GM18907 (cell line): ENCODE measurements at regions not wholly inside any gene's neighbourhood (a gene's known extent, or its start where the extent isn't known, plus 50 kb on each side); places are given as distances from the start of the nearest gene placed in this dataset.
"Not testable (repeated sequence)": the region's sequence is repeated elsewhere in the genome, so short reads cannot be mapped to it uniquely, and the experiment has no call there.

Source experiments
- ATAC-seq: cut with Tn5 transposase; IDR thresholded peaks from one replicate; pipeline ENCODE4 v1.9.1; 2021; ENCODE audit warnings: mild to moderate bottlenecking, moderate library complexity; ENCODE audit not compliant: unreplicated experiment

- ATAC-seq = no peak
Measured at GRCh38 chr1:30533796-30534550, 189.4 kb downstream of the MATN1 start.

- no peak for ATAC-seq
Measured at GRCh38 chr1:30533141-30533540, 190.2 kb downstream of the MATN1 start.

- ATAC-seq = no peak
Measured at GRCh38 chr1:30532621-30533020, 190.8 kb downstream of the MATN1 start.

- no peak for ATAC-seq
Measured at GRCh38 chr1:30527511-30528140, 195.8 kb downstream of the MATN1 start.

- no peak for ATAC-seq
Measured at GRCh38 chr1:30526652-30527345, 196.6 kb downstream of the MATN1 start.

- ATAC-seq = no peak
Measured at GRCh38 chr1:30525971-30526651, 197.3 kb downstream of the MATN1 start.

GRCh38 chr1:30525631-30525970 lies 197.8 kb downstream of the MATN1 start:
- no peak for ATAC-seq

GRCh38 chr1:30524840-30525617 lies 198.4 kb downstream of the MATN1 start:
- no peak for ATAC-seq

- not testable (repeated sequence) for ATAC-seq
Measured at GRCh38 chr1:30524025-30524555, 199.3 kb downstream of the MATN1 start.

GRCh38 chr1:30523055-30524020 lies 200.0 kb downstream of the MATN1 start:
- no peak for ATAC-seq

- ATAC-seq = no peak
Measured at GRCh38 chr1:30522031-30523004, 201.1 kb downstream of the MATN1 start.

- no peak for ATAC-seq
Measured at GRCh38 chr1:30521261-30521865, 202.0 kb downstream of the MATN1 start.

- ATAC-seq = no peak
Measured at GRCh38 chr1:30520476-30520875, 202.9 kb downstream of the MATN1 start.

- no peak for ATAC-seq
Measured at GRCh38 chr1:30519201-30519763, 204.1 kb downstream of the MATN1 start.

GRCh38 chr1:30518696-30519095 lies 204.7 kb downstream of the MATN1 start:
- ATAC-seq = no peak

- ATAC-seq = no peak
Measured at GRCh38 chr1:30518186-30518585, 205.2 kb downstream of the MATN1 start.

- not testable (repeated sequence) for ATAC-seq
Measured at GRCh38 chr1:30517666-30518065, 205.7 kb downstream of the MATN1 start.
